Activated naive CD8-positive, alpha-beta T cell treated with anti-CD3 and anti-CD28 coated beads, Interleukin-2, amount 10 ng/mL, durations not matched to agents 7 days and 5 days (primary cell): ENCODE measurements at regions not wholly inside any gene's neighbourhood (a gene's known extent, or its start where the extent isn't known, plus 50 kb on each side); places are given as distances from the start of the nearest gene placed in this dataset.

ENCODE experiments used
- ATAC-seq: fragments of 150-1000 bp; cut with Tn5 transposase; one replicate; pipeline ENCODE4 v1.10.0; 2021; ENCODE audit warnings: low read depth, moderate library complexity
- POLR2A ChIA-PET: fragments of 350-600 bp; sonication (Branson Sonifier 250); formaldehyde crosslinking; loops from one replicate; lab custom pipeline; 2021; ENCODE audit warnings: antibody characterized with exemption; lab: Charles Lee
- DNase-seq: peaks from one replicate; pipeline ENCODE4 v3.0.0; 2021
- H3K27ac Mint-ChIP-seq: one replicate; pipeline ENCODE4 v1.8.0; 2022; ENCODE audit warnings: mild to moderate bottlenecking, mixed read lengths
- H3K27me3 Mint-ChIP-seq: one replicate; pipeline ENCODE4 v1.8.0; 2022; ENCODE audit warnings: mild to moderate bottlenecking, moderate library complexity, mixed read lengths
- H3K36me3 Mint-ChIP-seq: one replicate; pipeline ENCODE4 v1.8.0; 2021; ENCODE audit warnings: mild to moderate bottlenecking, mixed read lengths
- H3K4me1 Mint-ChIP-seq: one replicate; pipeline ENCODE4 v1.8.0; 2021; ENCODE audit warnings: mixed read lengths
- H3K4me3 Mint-ChIP-seq: one replicate; pipeline ENCODE4 v1.8.0; 2022; ENCODE audit warnings: mild to moderate bottlenecking, moderate library complexity, mixed read lengths
- H3K9me3 Mint-ChIP-seq: one replicate; pipeline ENCODE4 v1.8.0; 2021; ENCODE audit warnings: mixed read lengths

GRCh38 chr9:96033896-96034295 lies 158.4 kb downstream of the ERCC6L2 start:
- DNase-seq (no peak), ATAC-seq (no peak)
- Mint-ChIP-seq H3K9me3 (peaks cover 24% of the 10 kb centered on the region), H3K36me3 (peaks cover 16% of the 10 kb centered on the region), H3K27me3 (peaks cover 1% of the 10 kb centered on the region), H3K4me1 (peaks cover 13% of the 10 kb centered on the region), H3K27ac (peak overlapping the region; percentile 38), H3K4me3 (no peak overlapping the region)
- POLR2A ChIA-PET, result no interaction called here

- DNase-seq (no peak), ATAC-seq (no peak)
- peaks cover 3% of the 10 kb centered on the region for H3K4me1 Mint-ChIP-seq
- POLR2A ChIA-PET, result no interaction called here
- H3K27me3 Mint-ChIP-seq, result peaks cover 12% of the 10 kb centered on the region
- peaks cover 2% of the 10 kb centered on the region for H3K36me3 Mint-ChIP-seq
- H3K9me3 Mint-ChIP-seq, result peaks cover 8% of the 10 kb centered on the region
- no peak overlapping the region for H3K27ac Mint-ChIP-seq
- H3K4me3 Mint-ChIP-seq, result no peak overlapping the region
Measured at GRCh38 chr9:96031916-96032534, 156.5 kb downstream of the ERCC6L2 start.

GRCh38 chr9:96031366-96031824 lies 155.9 kb downstream of the ERCC6L2 start:
- peaks cover 10% of the 10 kb centered on the region for H3K9me3 Mint-ChIP-seq
- ATAC-seq, result no peak
- peaks cover 6% of the 10 kb centered on the region for H3K36me3 Mint-ChIP-seq
- H3K27me3 Mint-ChIP-seq, result peaks cover 12% of the 10 kb centered on the region
- POLR2A ChIA-PET, result no interaction called here
- H3K27ac Mint-ChIP-seq, result no peak overlapping the region
- no peak for DNase-seq
- H3K4me1 Mint-ChIP-seq, result peaks cover 9% of the 10 kb centered on the region
- no peak overlapping the region for H3K4me3 Mint-ChIP-seq

- no peak for ATAC-seq
- Mint-ChIP-seq H3K36me3 (peaks cover 8% of the 10 kb centered on the region), H3K9me3 (peaks cover 2% of the 10 kb centered on the region), H3K4me1 (peaks cover 13% of the 10 kb centered on the region), H3K27me3 (peaks cover 19% of the 10 kb centered on the region), H3K4me3 (no peak overlapping the region), H3K27ac (no peak overlapping the region)
- DNase-seq, result no peak
- POLR2A ChIA-PET, result interaction anchor here (0.7 kb wide), 1 partner anchor 32 kb away, joined by 5 read pairs; no protein-coding TSS in a partner anchor
Measured at GRCh38 chr9:96029722-96030530, 154.4 kb downstream of the ERCC6L2 start.

GRCh38 chr9:96027251-96028131 lies 152.0 kb downstream of the ERCC6L2 start:
- Mint-ChIP-seq H3K4me1 (peaks cover 33% of the 10 kb centered on the region), H3K9me3 (peaks cover 2% of the 10 kb centered on the region), H3K4me3 (peak overlapping the region; percentile 61), H3K36me3 (peaks cover 8% of the 10 kb centered on the region), H3K27ac (peak overlapping the region; percentile 19), H3K27me3 (peaks cover 19% of the 10 kb centered on the region)
- POLR2A ChIA-PET, result interaction anchor here (1.2 kb wide), 1 partner anchor 11 kb away, joined by 4 read pairs; no protein-coding TSS in a partner anchor
- ATAC-seq, result peak; percentile 19
- DNase-seq, result peak; percentile 47

- DNase-seq (no peak), ATAC-seq (no peak)
- Mint-ChIP-seq H3K36me3 (peaks cover 8% of the 10 kb centered on the region), H3K4me3 (peak overlapping the region; percentile 37), H3K27ac (peak overlapping the region; percentile 30), H3K4me1 (peaks cover 39% of the 10 kb centered on the region), H3K9me3 (peaks cover 2% of the 10 kb centered on the region), H3K27me3 (peaks cover 19% of the 10 kb centered on the region)
- POLR2A ChIA-PET, result interaction anchor here (1.2 to 2.1 kb wide), 2 partner anchors 11 to 17 kb away, joined by 4 to 11 read pairs; no protein-coding TSS in a partner anchor
Measured at GRCh38 chr9:96026655-96027213, 151.2 kb downstream of the ERCC6L2 start.

- peaks cover 39% of the 10 kb centered on the region for H3K4me1 Mint-ChIP-seq
- H3K9me3 Mint-ChIP-seq, result peaks cover 2% of the 10 kb centered on the region
- no peak for DNase-seq
- peaks cover 8% of the 10 kb centered on the region for H3K36me3 Mint-ChIP-seq
- ATAC-seq, result no peak
- H3K27me3 Mint-ChIP-seq, result peaks cover 19% of the 10 kb centered on the region
- POLR2A ChIA-PET, result interaction anchor here (1.1 to 2.1 kb wide), 4 partner anchors 16 to 151 kb away, joined by 4 to 11 read pairs (median 6); partner anchors contain the start of gene ERCC6L2
- peak overlapping the region; percentile 8 for H3K4me3 Mint-ChIP-seq
- H3K27ac Mint-ChIP-seq, result peak overlapping the region; percentile 37
Measured at GRCh38 chr9:96025995-96026602, 150.6 kb downstream of the ERCC6L2 start.

GRCh38 chr9:96023486-96023885 lies 148.0 kb downstream of the ERCC6L2 start:
- peaks cover 2% of the 10 kb centered on the region for H3K9me3 Mint-ChIP-seq
- H3K36me3 Mint-ChIP-seq, result peaks cover 12% of the 10 kb centered on the region
- peak overlapping the region; percentile 39 for H3K27ac Mint-ChIP-seq
- DNase-seq (no peak), ATAC-seq (no peak)
- peaks cover 19% of the 10 kb centered on the region for H3K27me3 Mint-ChIP-seq
- peaks cover 48% of the 10 kb centered on the region for H3K4me1 Mint-ChIP-seq
- H3K4me3 Mint-ChIP-seq, result peak overlapping the region; percentile 95
- POLR2A ChIA-PET, result interaction anchor here (1.0 to 4.2 kb wide), 2 partner anchors 13 to 147 kb away, joined by 4 to 26 read pairs; partner anchors contain the start of gene ERCC6L2

- ATAC-seq, result peak; percentile 44
Measured at GRCh38 chr9:96022445-96023051, 147.1 kb downstream of the ERCC6L2 start.

GRCh38 chr9:96021551-96022444 lies 146.3 kb downstream of the ERCC6L2 start:
- Mint-ChIP-seq H3K27ac (peak overlapping the region; percentile 97), H3K36me3 (peaks cover 12% of the 10 kb centered on the region), H3K4me3 (peak overlapping the region; percentile 95), H3K9me3 (peaks cover 2% of the 10 kb centered on the region), H3K27me3 (peaks cover 9% of the 10 kb centered on the region), H3K4me1 (peaks cover 55% of the 10 kb centered on the region)
- ATAC-seq (peak; percentile 23), DNase-seq (peak; percentile 63)
- POLR2A ChIA-PET, result interaction anchor here (0.6 to 4.2 kb wide), 3 partner anchors 12 to 210 kb away, joined by 4 to 35 read pairs (median 26); partner anchors contain the start of gene ERCC6L2

More at GRCh38 chr9:96022445-96023051, 147.1 kb downstream of the ERCC6L2 start:
- Mint-ChIP-seq H3K9me3 (peaks cover 2% of the 10 kb centered on the region), H3K36me3 (peaks cover 12% of the 10 kb centered on the region), H3K4me1 (peaks cover 52% of the 10 kb centered on the region), H3K27me3 (peaks cover 9% of the 10 kb centered on the region), H3K4me3 (peak overlapping the region; percentile 95), H3K27ac (peak overlapping the region; percentile 97)
- POLR2A ChIA-PET, result interaction anchor here (4.2 kb wide), 2 partner anchors 13 to 146 kb away, joined by 26 to 35 read pairs; partner anchors contain the start of gene ERCC6L2
- peak; percentile 78 for DNase-seq
